Endodermal cell (in vitro differentiated cells): ENCODE measurements at regions not wholly inside any gene's neighbourhood (a gene's known extent, or its start where the extent isn't known, plus 50 kb on each side); places are given as distances from the start of the nearest gene placed in this dataset.

Source experiments
- DNase-seq: peaks from one replicate; pipeline ENCODE4 v3.0.0-alpha.2; 2017
- H3K27ac ChIP-seq: 2 replicates; pipeline ENCODE4 v1.5.1; 2013; ENCODE audit warnings: mild to moderate bottlenecking, low read depth, low read length, moderate library complexity
- H3K27me3 ChIP-seq: 2 replicates; pipeline ENCODE4 v1.6.1; 2013; ENCODE audit warnings: mild to moderate bottlenecking, low read length, moderate library complexity; ENCODE audit not compliant: insufficient read depth, control insufficient read depth, poor library complexity, severe bottlenecking
- H3K36me3 ChIP-seq: 2 replicates; pipeline ENCODE4 v1.7.0; 2013; ENCODE audit warnings: mild to moderate bottlenecking, low read length, moderate library complexity; ENCODE audit not compliant: control insufficient read depth, insufficient read depth
- H3K4me1 ChIP-seq: one replicate; pipeline ENCODE4 v1.7.0; 2013; ENCODE audit warnings: low read length; ENCODE audit not compliant: control insufficient read depth, insufficient read depth
- H3K4me3 ChIP-seq: 2 replicates; pipeline ENCODE4 v1.5.1; 2013; ENCODE audit warnings: mild to moderate bottlenecking, low read length, moderate library complexity
- H3K9ac ChIP-seq: 2 replicates; pipeline ENCODE4 v1.6.1; 2013; ENCODE audit warnings: mild to moderate bottlenecking, low read length, moderate library complexity; ENCODE audit not compliant: poor library complexity, severe bottlenecking; ENCODE audit errors: extremely low read depth
- H3K9me3 ChIP-seq: 2 replicates; pipeline ENCODE4 v1.6.1; 2013; ENCODE audit warnings: mild to moderate bottlenecking, low read length, moderate library complexity; ENCODE audit not compliant: control insufficient read depth
- H3K27ac Mint-ChIP-seq: 2 replicates; pipeline ENCODE4 v1.8.0; 2020; ENCODE audit warnings: mixed read lengths
- H3K27me3 Mint-ChIP-seq: 2 replicates; pipeline ENCODE4 v1.8.0; 2021; ENCODE audit warnings: mild to moderate bottlenecking, mixed read lengths; ENCODE audit not compliant: insufficient read depth
- H3K36me3 Mint-ChIP-seq: 2 replicates; pipeline ENCODE4 v1.8.0; 2020; ENCODE audit warnings: low read depth, mixed read lengths
- H3K4me1 Mint-ChIP-seq: 2 replicates; pipeline ENCODE4 v1.8.0; 2020; ENCODE audit warnings: mixed read lengths
- H3K4me3 Mint-ChIP-seq: 2 replicates; pipeline ENCODE4 v1.8.0; 2020; ENCODE audit warnings: mild to moderate bottlenecking, moderate library complexity, mixed read lengths
- H3K9me3 Mint-ChIP-seq: 2 replicates; pipeline ENCODE4 v1.8.0; 2020; ENCODE audit warnings: mild to moderate bottlenecking, mixed read lengths
- WGBS, 2 experiments: methylation state at CpG; one replicate each; pipeline versions ENCODE4 v1.1.5 to v1.1.7; 2013; ENCODE audit warnings: missing lambda C conversion rate in 2 of 2, mixed read lengths in 1 of 2; ENCODE audit not compliant: insufficient coverage in 1 of 2, insufficient read length in 1 of 2; 5-methylcytosine and 5-hydroxymethylcytosine counted together
- TF ChIP-seq, protein P1 (sequence below): fragments of 200-600 bp; sonication (generic); conservative IDR thresholded peaks from 2 replicates; pipeline ENCODE4 v1.5.0; 2021; ENCODE audit warnings: antibody characterized with exemption, mild to moderate bottlenecking

DNA sequence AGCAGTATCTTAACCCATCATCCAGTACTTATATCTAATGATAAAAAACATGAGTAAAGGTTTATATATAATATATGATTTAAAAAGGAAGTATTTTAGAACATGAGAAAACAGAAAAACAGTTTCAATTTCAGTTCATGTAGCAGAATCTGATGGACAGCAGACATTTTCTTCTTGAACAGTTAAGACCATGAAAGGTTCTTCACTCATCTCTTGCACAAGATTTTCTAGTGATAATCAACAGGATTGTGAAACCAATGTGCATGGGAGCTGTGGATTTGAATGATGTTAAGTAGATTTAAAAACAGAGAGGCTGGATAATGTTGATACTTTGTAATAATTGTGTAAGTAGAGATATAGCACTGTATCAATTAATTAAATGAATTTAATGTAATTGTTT lies 1297.6 kb downstream of the BRINP3 start:
- Histone ChIP-seq H3K4me1 (no peaks in the 10 kb centered on the region), H3K27ac (no peak overlapping the region), H3K4me3 (no peak overlapping the region), H3K36me3 (no peaks in the 10 kb centered on the region), H3K27me3 (no peaks in the 10 kb centered on the region), H3K9me3 (no peaks in the 10 kb centered on the region), H3K9ac (no peak overlapping the region)
- Mint-ChIP-seq H3K36me3 (no peaks in the 10 kb centered on the region), H3K27me3 (no peaks in the 10 kb centered on the region), H3K4me1 (no peaks in the 10 kb centered on the region), H3K27ac (no peak overlapping the region), H3K4me3 (no peak overlapping the region), H3K9me3 (no peaks in the 10 kb centered on the region)
- no peak for DNase-seq
- TF ChIP-seq, protein P1, sequence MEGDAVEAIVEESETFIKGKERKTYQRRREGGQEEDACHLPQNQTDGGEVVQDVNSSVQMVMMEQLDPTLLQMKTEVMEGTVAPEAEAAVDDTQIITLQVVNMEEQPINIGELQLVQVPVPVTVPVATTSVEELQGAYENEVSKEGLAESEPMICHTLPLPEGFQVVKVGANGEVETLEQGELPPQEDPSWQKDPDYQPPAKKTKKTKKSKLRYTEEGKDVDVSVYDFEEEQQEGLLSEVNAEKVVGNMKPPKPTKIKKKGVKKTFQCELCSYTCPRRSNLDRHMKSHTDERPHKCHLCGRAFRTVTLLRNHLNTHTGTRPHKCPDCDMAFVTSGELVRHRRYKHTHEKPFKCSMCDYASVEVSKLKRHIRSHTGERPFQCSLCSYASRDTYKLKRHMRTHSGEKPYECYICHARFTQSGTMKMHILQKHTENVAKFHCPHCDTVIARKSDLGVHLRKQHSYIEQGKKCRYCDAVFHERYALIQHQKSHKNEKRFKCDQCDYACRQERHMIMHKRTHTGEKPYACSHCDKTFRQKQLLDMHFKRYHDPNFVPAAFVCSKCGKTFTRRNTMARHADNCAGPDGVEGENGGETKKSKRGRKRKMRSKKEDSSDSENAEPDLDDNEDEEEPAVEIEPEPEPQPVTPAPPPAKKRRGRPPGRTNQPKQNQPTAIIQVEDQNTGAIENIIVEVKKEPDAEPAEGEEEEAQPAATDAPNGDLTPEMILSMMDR: no peak

DNA sequence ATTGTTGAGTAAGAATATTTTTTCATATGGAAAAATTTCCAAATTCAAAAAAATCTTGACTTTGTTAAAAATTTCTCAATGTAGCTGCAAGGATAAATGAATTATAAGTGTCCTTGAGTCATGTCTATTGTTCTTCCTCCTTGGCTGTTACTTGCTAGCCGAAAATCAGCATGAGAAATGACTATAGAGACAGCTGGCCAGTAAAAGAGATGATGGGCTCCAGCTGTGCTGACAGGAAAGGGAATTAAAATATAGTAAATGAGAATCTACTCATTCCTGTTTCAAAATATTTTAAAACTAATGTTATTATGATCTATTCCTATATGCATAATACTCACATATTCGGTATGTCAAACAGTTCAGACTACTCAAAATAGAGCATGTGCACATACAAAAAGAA lies 1292.6 kb downstream of the BRINP3 start:
- no peak for DNase-seq
- Histone ChIP-seq H3K4me1 (no peaks in the 10 kb centered on the region), H3K36me3 (no peaks in the 10 kb centered on the region), H3K9me3 (no peaks in the 10 kb centered on the region), H3K9ac (no peak overlapping the region), H3K27me3 (no peaks in the 10 kb centered on the region), H3K27ac (no peak overlapping the region), H3K4me3 (no peak overlapping the region)
- 78% methylated on average over 2 of the region's 2 CpGs; no CpG with 5 or more reads in 1 of the 2 experiments for WGBS, 2 experiments
- no peak overlapping the region for H3K4me3 Mint-ChIP-seq
- H3K9me3 Mint-ChIP-seq: no peaks in the 10 kb centered on the region
- no peak overlapping the region for H3K27ac Mint-ChIP-seq
- no peaks in the 10 kb centered on the region for H3K36me3 Mint-ChIP-seq
- H3K4me1 Mint-ChIP-seq: no peaks in the 10 kb centered on the region
- TF ChIP-seq, protein P1: no peak
- no peaks in the 10 kb centered on the region for H3K27me3 Mint-ChIP-seq

DNA sequence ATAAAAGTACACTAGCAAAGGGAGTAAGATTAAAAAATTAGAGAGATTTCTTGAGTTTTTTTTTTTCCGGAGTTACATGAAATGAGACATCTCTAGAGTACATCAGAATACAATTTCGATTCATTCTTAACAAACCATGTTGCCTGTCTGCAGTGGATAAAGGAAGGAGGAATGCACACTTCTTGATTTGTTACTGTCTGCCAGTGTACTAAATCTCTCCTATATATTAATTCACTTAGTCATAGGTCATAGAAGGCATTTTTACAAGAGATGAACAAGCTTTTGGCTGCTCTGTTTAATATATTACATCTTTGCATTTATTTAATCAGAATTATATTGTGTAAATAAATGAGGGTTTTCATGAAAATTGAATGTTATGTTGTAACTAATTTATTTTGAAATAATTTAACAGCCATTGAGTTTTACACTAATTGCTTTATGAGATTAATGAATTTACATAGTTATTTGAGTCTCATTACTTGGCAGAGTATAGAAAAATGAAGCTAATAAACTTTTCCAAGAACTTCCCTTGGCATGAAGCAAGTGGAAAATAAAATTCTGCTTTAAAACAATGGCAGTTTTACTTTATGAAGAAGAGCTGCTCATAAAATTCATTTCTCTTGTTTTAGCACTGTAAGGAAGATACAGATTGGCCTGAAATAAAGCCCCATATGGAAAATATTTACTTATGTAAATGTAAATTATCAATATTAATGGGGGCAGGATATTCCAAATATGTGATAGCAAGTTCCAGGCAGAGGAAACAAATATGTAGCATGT lies 1284.7 kb downstream of the BRINP3 start:
- 97% methylated on average over 2 of the region's 2 CpGs; no CpG with 5 or more reads in 1 of the 2 experiments for WGBS, 2 experiments
- TF ChIP-seq, protein P1: no peak
- Mint-ChIP-seq H3K27me3 (no peaks in the 10 kb centered on the region), H3K4me3 (no peak overlapping the region), H3K27ac (no peak overlapping the region), H3K36me3 (no peaks in the 10 kb centered on the region), H3K9me3 (no peaks in the 10 kb centered on the region), H3K4me1 (no peaks in the 10 kb centered on the region)
- no peaks in the 10 kb centered on the region for H3K27me3 ChIP-seq
- H3K27ac ChIP-seq: no peak overlapping the region
- H3K4me1 ChIP-seq: no peaks in the 10 kb centered on the region
- no peak overlapping the region for H3K9ac ChIP-seq
- DNase-seq: no peak
- H3K36me3 ChIP-seq: no peaks in the 10 kb centered on the region
- no peaks in the 10 kb centered on the region for H3K9me3 ChIP-seq
- no peak overlapping the region for H3K4me3 ChIP-seq
